ENCODE measurements at regions not wholly inside any gene's neighbourhood (a gene's known extent, or its start where the extent isn't known, plus 50 kb on each side); places are given as distances from the start of the nearest gene placed in this dataset.

- DNase-seq = no peak
Observed at GRCh38 chr20:50258790-50259483, 68.3 kb downstream of the CEBPB start.

- no peak for DNase-seq
Observed at GRCh38 chr20:50259705-50260478, 69.3 kb downstream of the CEBPB start.

- DNase-seq = no peak
Observed at GRCh38 chr20:50260479-50261221, 70.0 kb downstream of the CEBPB start.

GRCh38 chr20:50261471-50262212, 71.0 kb downstream of the CEBPB start:
- DNase-seq = no peak

DNA sequence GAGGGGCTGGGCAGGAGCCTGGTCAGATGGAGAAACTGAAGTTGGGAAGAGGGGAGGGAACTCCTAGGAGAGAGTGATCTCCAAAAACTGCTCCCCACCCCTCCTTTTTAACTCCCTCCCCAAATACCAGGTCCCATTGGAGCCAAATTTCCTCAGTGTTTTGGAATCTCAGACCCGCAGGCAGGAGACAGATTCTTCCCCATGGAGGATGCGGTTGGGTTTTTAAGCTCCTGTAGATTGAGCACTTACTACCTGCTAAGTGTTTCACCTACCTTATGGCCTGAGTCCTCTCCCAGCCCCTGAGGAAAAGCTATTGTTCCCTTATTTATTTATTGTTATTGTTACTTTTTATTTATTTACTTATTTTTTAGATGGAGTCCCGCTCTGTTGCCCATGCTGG, 73.2 kb downstream of the CEBPB start:
- DNase-seq = no peak

DNA sequence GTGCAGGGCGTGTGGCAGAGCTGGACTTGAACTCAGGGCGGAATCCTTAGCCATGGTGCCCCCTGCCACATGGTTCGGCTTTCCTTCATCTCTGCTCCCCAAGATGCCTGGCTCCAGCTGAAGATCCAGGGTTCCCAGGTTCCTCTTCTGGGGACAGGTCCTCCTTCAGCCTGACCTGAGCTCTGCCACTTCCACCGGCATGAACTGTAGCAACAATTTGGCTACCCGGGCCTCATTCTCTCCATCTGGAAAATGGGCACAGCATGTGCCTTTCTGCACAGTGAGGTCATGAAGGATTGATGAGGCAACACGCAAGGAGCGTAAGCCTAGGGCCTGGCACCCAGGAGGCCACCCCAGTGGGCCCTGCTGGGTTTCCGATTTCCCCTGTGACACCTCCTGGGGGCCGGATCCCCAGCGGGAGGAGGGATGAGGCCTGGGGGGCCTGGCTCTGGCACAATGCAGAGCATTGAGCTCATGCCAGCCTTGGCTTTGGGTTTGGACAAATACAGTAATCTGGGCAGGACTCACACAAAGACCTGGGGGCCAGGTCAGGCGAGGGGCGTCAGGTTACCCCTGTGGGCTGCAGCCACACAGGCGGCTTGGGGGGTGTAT, 74.0 kb downstream of the CEBPB start:
- no peak for DNase-seq

DNA sequence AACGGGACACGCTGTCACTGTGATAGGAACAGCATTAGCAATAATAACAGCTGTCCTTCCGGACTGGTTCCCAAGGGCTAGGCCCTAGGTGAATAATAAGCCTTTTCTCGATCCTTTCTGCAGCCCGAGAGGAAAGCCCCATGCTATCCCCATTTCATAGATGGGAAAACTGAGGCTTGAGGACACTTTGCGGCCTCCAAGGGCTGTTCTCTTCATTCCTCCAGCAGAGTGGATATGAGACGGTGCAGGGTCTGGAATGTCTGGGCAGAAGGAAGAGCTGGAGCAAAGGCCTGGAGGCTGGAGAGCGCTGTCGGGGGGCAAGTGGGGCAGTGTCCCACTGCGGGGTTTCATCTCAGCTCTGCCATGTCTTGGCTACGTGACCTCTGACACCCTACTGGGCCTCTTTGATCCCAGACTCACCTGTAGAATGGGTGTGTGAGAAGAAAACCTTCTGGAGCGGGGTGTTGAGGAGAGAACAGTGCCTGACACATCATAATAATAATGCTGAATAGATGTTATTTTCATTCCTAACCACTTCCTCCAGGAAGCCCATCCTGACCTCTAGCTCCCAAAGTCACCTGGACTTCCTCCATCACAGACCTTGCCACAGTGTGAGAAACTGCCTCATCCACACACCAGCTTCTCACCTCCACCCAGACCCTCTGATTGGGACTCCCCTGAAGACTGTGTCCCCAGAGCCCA, 74.8 kb downstream of the CEBPB start:
- DNase-seq = no peak

GRCh38 chr20:50266293-50267040, 75.8 kb downstream of the CEBPB start:
- DNase-seq = no peak

DNA sequence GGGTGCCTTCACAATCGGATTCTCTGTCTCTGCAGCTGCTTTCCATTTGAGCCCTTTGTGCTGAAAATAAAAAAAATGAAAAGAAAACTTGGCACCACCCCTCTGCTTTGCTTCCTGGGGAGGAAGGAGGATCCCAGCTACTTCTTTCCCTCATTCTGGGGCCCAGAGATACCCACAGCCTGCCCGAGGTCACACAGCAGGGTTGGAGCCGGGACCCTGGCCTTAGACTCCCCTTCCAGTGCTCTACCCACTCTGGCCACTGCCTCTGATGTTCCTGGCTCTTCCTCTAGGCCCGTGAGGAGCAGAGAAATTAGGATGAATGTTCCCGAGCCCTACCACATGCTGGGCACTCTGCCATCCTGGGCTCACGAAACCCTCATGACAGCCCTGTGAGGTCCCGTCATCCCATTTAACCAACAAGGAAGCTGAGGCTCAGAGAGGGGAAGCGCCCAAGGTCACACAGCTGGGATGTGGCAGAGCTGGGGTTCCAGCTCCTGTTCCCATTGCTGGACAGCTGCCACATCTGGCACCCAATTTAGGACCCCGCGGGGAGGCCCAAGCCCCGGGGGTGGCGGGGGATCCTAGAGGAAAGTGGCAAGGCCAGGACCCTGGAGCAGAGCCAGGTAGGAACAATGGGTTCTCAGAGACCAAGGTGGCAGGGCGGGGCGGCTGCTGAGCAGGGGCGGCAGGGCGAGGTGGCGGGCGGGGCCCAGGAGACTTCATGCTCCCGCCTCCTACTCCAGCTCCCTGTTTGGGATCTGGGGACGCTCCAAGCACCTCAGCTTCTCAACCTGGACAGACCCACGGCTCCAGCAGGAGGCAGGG, 76.6 kb downstream of the CEBPB start:
- no peak for DNase-seq

- no peak for DNase-seq
Observed at GRCh38 chr20:50267866-50268219, 77.2 kb downstream of the CEBPB start.

- DNase-seq = no peak
Observed at GRCh38 chr20:50269091-50270033, 78.7 kb downstream of the CEBPB start.

- no peak for DNase-seq
Observed at GRCh38 chr20:50270034-50270395, 79.4 kb downstream of the CEBPB start.

DNA sequence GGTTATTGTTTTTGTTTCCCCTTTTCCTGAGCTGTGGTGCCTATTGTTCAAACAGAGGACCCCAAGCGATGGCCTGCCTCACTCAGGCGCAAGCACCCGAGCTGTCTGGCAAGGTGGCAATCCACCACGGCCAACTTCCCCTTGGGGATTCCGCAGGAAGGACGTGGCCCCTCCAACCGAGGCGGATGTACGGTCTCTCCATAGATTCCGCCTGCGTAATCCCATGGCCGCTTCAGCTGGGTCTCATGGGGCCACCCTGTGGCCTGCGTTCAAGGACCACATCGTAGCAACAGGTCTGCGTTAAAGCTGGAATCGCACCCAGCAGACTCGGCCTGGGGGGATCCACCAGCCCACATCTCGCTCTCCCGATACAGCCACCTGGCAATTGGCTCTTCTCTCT, 79.9 kb downstream of the CEBPB start:
- DNase-seq = no peak

DNA sequence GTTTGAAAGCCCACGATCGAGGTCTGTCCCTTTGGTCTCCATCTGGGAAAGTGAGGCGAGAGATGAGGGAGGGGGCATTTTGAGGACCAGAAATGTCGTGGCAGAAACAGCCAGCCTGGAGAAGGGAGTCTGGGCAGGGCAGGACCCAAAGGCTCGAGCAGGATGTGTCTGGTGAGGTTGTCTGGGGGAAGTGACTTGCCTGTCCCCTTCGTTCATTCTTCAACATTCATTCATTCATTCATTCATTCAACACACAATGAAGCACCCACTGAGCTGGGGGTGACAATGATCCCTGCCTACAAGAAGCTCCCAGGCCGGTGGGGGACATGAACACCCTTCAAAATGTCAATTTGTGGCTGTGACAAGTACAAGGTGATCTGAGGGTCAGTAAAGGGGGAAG, 80.5 kb downstream of the CEBPB start:
- no peak for DNase-seq

GRCh38 chr20:50271612-50272011, 81.0 kb downstream of the CEBPB start:
- DNase-seq = no peak

- DNase-seq = no peak
Observed at GRCh38 chr20:50272030-50272723, 81.5 kb downstream of the CEBPB start.

DNA sequence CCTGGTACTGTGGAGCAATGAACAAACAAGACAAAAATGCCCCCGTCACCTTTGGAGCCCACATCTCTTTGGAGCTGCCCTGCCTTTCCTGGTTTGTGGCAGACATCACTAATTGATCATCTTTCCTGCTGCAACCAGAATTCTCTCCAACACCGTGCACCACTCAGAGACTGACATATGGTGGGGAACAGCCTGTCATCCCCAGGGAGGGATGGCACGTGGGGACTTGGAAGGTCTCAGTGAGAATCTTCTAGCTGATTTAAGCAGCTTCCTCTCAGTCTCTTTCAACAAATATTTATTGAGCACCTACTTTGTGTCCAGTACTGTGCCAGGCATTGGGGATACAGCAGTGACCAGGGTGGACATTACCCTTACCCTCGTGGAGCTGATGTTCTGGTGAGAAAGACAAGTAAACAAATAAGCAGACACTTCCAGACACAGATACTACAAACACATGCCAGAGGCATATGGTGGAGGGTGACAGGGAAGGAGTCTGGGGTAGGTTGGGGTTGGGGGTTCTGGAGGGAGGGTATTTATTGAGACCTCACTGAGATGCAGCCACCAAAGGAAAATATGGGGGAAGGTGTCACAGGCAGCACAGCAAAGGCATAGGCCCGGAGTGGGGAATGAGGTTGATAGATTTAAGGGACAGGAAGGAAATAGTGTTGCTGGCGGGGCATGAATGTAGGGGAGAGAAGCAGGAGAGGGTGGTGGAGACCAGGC, 82.3 kb downstream of the CEBPB start:
- no peak for DNase-seq
